Right lobe of liver (tissue), 4 donors: ENCODE measurements at regions not wholly inside any gene's neighbourhood (a gene's known extent, or its start where the extent isn't known, plus 50 kb on each side); places are given as distances from the start of the nearest gene placed in this dataset.

Experiments used
- POLR2A ChIP-seq: fragments of 450-650 bp; IDR thresholded peaks from one replicate; pipeline ENCODE4 v1.6.1; 2017; ENCODE audit warnings: antibody characterized with exemption, mild to moderate bottlenecking
- TF ChIP-seq, protein P1 (sequence below), 4 donors: fragments of 200-600 bp in 3 of 4; fragments of 450-650 bp in 1 of 4; IDR thresholded peaks; one replicate each; pipeline versions ENCODE4 v1.5.1 to v1.8.0; 2016 to 2022; ENCODE audit warnings: antibody characterized with exemption in 4 of 4, mild to moderate bottlenecking in 2 of 4
- donor health status: DM: no; HTN: no; CAD: no.
- donor health status: DM: no; HTN: no; CAD: no.
- donor health status: DM: no; HTN: yes; CAD: no.

GRCh38 chr14:96639550-96639949 lies 137.4 kb downstream of the PAPOLA start:
- no peak for TF ChIP-seq POLR2A
- TF ChIP-seq, protein P1, sequence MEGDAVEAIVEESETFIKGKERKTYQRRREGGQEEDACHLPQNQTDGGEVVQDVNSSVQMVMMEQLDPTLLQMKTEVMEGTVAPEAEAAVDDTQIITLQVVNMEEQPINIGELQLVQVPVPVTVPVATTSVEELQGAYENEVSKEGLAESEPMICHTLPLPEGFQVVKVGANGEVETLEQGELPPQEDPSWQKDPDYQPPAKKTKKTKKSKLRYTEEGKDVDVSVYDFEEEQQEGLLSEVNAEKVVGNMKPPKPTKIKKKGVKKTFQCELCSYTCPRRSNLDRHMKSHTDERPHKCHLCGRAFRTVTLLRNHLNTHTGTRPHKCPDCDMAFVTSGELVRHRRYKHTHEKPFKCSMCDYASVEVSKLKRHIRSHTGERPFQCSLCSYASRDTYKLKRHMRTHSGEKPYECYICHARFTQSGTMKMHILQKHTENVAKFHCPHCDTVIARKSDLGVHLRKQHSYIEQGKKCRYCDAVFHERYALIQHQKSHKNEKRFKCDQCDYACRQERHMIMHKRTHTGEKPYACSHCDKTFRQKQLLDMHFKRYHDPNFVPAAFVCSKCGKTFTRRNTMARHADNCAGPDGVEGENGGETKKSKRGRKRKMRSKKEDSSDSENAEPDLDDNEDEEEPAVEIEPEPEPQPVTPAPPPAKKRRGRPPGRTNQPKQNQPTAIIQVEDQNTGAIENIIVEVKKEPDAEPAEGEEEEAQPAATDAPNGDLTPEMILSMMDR (IDR thresholded peaks at IDR 0.05): no peak
